OCI-LY3 (cell line): ENCODE measurements at regions not wholly inside any gene's neighbourhood (a gene's known extent, or its start where the extent isn't known, plus 50 kb on each side); places are given as distances from the start of the nearest gene placed in this dataset.

Source experiments
- EZH2phosphoT487 ChIP-seq: fragments of 200-600 bp; shearing (Covaris generic); IDR thresholded peaks from 2 replicates; pipeline ENCODE4 v1.6.1; 2018; ENCODE audit warnings: antibody characterized with exemption, mixed run types, low read depth
- TF ChIP-seq, protein P1 (sequence below): fragments of 200-600, 300-600 bp; sonication (generic); IDR thresholded peaks from 2 replicates; pipeline ENCODE4 v1.5.1; 2014; ENCODE audit warnings: antibody characterized with exemption, low read length, low read depth

DNA sequence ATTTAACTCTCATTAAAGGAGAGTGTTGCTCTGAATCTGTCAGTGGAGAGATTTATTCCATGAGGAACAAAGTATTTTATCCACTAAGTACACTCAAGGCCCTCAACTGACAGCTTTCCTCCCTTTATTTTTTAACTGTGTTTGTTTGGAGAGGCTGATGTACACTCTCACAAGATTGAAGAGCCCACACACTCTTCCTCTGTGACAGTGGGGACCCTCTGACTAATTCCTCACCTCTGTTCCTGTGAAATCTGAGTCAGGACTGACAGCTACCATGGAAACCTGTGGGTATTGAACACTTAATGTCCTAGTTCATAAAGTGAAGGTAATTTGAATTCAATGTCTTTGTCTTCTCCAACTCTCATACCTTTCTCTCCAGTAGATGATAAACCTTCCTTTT, 189.8 kb upstream of the PITRM1 start:
- TF ChIP-seq, protein P1, sequence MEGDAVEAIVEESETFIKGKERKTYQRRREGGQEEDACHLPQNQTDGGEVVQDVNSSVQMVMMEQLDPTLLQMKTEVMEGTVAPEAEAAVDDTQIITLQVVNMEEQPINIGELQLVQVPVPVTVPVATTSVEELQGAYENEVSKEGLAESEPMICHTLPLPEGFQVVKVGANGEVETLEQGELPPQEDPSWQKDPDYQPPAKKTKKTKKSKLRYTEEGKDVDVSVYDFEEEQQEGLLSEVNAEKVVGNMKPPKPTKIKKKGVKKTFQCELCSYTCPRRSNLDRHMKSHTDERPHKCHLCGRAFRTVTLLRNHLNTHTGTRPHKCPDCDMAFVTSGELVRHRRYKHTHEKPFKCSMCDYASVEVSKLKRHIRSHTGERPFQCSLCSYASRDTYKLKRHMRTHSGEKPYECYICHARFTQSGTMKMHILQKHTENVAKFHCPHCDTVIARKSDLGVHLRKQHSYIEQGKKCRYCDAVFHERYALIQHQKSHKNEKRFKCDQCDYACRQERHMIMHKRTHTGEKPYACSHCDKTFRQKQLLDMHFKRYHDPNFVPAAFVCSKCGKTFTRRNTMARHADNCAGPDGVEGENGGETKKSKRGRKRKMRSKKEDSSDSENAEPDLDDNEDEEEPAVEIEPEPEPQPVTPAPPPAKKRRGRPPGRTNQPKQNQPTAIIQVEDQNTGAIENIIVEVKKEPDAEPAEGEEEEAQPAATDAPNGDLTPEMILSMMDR = no peak
- no peak for TF ChIP-seq EZH2phosphoT487
